ENCODE measurements at regions not wholly inside any gene's neighbourhood (a gene's known extent, or its start where the extent isn't known, plus 50 kb on each side); places are given as distances from the start of the nearest gene placed in this dataset.

DNA sequence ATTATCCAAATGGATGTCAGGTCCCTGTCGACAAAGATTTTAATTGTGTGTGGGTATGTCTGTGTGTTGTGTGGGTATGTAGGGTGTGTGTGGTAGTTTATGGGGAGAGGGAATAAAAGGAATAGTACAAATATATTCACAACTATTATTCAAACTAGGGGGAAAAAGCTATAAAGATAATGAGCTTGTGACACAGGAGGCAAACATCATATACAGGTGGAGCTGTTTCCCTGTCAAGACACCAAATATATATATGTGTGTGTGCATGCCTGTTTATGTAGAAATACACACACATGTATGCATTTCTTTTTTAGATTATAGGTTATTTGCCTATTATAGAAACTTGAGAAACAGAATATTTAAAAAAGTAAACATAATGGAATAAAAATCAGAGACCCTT lies 108.7 kb downstream of the CD47 start:
- H3K4me3 ChIP-seq, result no peak overlapping the region
- H3K9me3 ChIP-seq, result no peaks in the 10 kb centered on the region
- intact Hi-C loops (cut with DNase I), result no loop called here
- no peaks in the 10 kb centered on the region for H3K36me3 ChIP-seq
- H3K27ac ChIP-seq, result no peak overlapping the region
- no peak for DNase-seq
- no peaks in the 10 kb centered on the region for H3K27me3 ChIP-seq
- peaks cover 7 to 26% (median 24%) of the 10 kb centered on the region in 3 donors for H3K4me1 ChIP-seq
- WGBS, 2 donors, result 11 to 20% methylated on average over 1 of the region's 1 CpG
- TF ChIP-seq POLR2A (IDR thresholded peaks at IDR 0.05) (no peak), CTCF (IDR thresholded peaks at IDR 0.05) (no peak)

DNA sequence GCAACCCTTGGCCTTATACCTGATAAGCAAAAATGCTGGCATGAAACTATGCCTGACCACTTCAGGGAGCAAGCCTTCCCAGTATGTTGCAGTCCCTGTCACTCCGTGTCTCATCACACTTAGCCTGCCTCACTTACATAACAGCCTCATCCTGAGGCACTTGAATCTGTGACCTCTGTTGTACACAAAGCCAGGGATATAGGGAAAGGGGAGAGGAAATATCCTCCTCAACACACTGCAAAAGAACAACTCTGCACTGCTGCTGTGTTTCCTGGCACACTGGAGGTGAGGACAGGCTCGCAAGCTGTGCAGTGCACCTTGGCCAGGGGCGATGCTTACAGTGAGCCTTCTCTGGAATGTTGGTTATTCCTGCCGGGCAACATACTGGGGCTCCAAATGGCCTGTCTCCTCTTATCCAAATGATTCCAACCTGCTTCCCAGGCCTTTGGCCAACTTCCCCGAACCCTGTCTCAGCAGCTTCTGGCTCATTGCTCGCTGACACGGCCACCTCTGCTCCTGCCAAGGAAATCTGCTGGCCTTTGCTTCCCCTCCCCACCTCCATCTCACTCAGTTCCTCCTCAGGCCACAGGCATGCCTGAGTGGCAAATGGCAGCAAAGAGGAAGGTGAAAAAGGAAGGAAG lies 109.2 kb downstream of the CD47 start:
- no peak for DNase-seq
- peaks cover 1 to 20% (median 18%) of the 10 kb centered on the region in 3 donors for H3K4me1 ChIP-seq
- H3K27ac ChIP-seq, result no peak overlapping the region
- TF ChIP-seq POLR2A (IDR thresholded peaks at IDR 0.05) (no peak), CTCF (IDR thresholded peaks at IDR 0.05) (no peak)
- no peak overlapping the region for H3K4me3 ChIP-seq
- H3K36me3 ChIP-seq, result no peaks in the 10 kb centered on the region
- no peaks in the 10 kb centered on the region for H3K9me3 ChIP-seq
- WGBS, 2 donors, result 13 to 37% methylated on average over 6 of the region's 7 CpGs
- intact Hi-C loops (cut with DNase I), result no loop called here
- no peaks in the 10 kb centered on the region for H3K27me3 ChIP-seq

- 52 to 58% methylated on average over 5 to 6 of the region's 6 CpGs for WGBS, 2 donors
- intact Hi-C loops (cut with DNase I), result no loop called here
- H3K4me3 ChIP-seq, result no peak overlapping the region
- H3K36me3 ChIP-seq, result no peaks in the 10 kb centered on the region
- TF ChIP-seq CTCF (IDR thresholded peaks at IDR 0.05) (no peak), POLR2A (IDR thresholded peaks at IDR 0.05) (no peak)
- H3K27me3 ChIP-seq, result no peaks in the 10 kb centered on the region
- no peaks in the 10 kb centered on the region for H3K9me3 ChIP-seq
- no peak overlapping the region for H3K27ac ChIP-seq
- H3K4me1 ChIP-seq, result peaks cover 0 to 11% (median 8%) of the 10 kb centered on the region in 3 donors
- DNase-seq, result no peak
Measured at GRCh38 chr3:107979538-107979937, 111.3 kb downstream of the CD47 start.

GRCh38 chr3:107978131-107979055 lies 112.4 kb downstream of the CD47 start:
- H3K9me3 ChIP-seq, result no peaks in the 10 kb centered on the region
- 86 to 94% methylated on average over 6 of the region's 6 CpGs for WGBS, 2 donors
- no peak overlapping the region for H3K27ac ChIP-seq
- no peaks in the 10 kb centered on the region for H3K36me3 ChIP-seq
- intact Hi-C loops (cut with DNase I), result no loop called here
- no peak overlapping the region for H3K4me3 ChIP-seq
- H3K27me3 ChIP-seq, result no peaks in the 10 kb centered on the region
- no peak for DNase-seq
- H3K4me1 ChIP-seq, result peaks cover 0 to 11% (median 8%) of the 10 kb centered on the region in 3 donors
- TF ChIP-seq CTCF (IDR thresholded peaks at IDR 0.05) (no peak), POLR2A (IDR thresholded peaks at IDR 0.05) (no peak)

Data from esophagus squamous epithelium (tissue), 5 donors.